HG03095 (cell line): ENCODE measurements at regions not wholly inside any gene's neighbourhood (a gene's known extent, or its start where the extent isn't known, plus 50 kb on each side); places are given as distances from the start of the nearest gene placed in this dataset.
"Not testable (repeated sequence)": the region's sequence is repeated elsewhere in the genome, so short reads cannot be mapped to it uniquely, and the experiment has no call there.

ENCODE experiments used
- ATAC-seq: cut with Tn5 transposase; IDR thresholded peaks from one replicate; pipeline ENCODE4 v1.9.1; 2021; ENCODE audit warnings: moderate library complexity; ENCODE audit not compliant: unreplicated experiment

DNA sequence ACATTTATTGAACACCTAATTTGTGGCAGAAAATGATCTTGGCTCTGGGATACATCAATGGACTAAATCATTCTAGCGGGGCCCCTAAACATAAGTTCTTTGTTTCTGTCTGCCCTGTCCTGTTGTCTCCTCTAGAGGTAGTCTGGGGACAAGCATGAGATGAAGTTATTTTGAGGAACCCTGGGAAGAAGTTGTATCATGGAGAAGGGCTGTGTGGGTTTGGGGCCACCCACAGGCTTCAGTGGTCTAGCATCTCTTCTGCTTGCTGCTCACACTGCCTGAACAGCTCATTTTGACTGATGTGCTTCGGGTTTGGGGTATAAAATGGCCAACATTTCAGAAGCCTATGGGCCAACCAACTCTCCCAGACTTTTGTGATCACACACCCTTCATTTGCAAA is 50.3 kb upstream of the OSBPL11 start:
- ATAC-seq: no peak

DNA sequence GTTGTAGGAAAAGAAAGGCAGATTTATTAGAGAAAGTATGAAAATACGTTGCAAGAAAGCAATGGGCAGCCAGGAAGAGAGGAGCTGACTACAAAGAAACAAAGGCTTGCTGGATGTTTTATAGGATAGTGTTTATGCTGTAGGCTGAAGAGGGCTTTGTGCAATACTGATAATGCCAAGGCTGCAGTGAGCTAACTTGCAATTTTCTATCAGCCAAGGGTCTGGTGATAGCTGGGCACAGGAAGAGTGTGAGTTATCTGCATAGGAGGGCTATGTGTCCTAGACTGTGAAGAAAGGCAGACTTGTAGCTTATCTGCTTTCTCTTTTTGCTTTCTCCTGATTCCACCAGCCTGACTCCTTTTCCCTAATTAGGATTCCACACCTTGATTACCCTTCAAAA is 51.3 kb upstream of the OSBPL11 start:
- ATAC-seq: no peak

DNA sequence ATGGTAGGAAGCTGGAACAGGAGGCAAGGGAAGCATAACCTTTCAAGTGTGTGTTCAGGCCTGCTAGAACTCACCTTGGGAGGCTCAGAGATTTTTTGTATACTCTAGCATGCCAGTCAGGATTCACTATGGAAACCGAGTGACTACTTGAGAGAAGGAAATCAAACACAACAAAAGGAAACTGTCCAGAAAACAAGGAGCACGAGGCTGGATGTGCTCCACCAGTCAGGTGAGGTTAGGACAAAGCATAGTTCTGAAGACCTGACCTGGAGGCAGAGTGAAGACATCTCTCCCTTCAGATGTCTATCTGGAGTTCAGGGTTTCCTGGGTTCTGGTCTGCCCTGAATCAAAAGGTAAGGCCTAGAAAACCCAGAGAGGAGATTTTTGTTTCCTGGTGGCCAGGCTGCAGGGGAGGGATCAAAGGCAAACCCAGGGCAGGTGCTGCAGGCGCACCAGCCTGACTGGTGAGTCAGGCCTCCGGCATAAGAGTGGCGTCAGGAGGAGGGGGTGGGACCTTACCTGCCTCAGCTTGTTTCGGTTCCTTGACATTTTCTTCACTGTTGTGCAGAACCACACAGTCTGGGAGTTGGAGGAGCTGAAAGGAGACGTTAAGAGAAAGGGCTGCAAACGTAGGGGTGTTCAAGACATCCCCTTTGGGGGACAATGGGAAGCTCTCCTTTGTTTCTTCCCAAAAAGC is 52.2 kb upstream of the OSBPL11 start:
- ATAC-seq: no peak

DNA sequence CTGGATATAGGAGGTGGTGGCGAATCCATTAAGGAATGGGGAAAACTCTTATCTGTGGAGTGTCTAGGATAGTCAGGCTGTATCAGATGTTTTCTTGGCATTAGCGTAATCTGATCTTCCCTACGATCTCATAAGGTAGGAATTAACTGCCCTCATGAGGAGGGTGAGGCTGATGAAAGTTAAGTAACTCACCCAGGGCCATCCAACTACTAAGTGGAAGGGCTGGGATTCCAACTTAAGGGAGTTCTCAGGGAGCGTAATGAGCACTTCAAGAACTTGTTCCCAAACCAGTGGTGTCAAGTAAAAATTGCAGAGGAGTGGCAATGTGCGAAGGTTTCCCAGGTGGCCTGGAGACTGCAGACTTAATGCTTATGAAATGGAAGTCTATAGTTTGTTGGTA is 55.9 kb upstream of the OSBPL11 start:
- no peak for ATAC-seq

DNA sequence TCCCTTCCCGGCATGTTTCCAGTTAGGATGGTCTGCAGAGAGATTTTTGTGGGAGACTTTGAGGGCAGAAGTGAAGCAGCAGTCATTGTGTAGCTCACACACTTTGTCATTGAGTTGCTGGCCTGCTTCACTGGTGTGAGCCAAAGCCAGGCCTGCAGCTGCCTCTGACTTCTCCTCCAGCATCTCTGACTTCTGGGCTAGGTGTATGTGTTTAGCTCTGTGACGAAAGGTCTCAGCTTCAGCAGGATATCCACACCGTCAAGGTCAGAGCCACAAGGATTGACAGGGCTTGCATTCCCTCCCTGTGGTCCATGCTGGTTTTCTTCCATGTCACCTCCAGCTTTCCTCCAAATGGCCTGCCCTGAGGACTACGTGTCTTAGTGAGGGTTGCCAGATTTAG is 57.1 kb upstream of the OSBPL11 start:
- ATAC-seq: no peak

DNA sequence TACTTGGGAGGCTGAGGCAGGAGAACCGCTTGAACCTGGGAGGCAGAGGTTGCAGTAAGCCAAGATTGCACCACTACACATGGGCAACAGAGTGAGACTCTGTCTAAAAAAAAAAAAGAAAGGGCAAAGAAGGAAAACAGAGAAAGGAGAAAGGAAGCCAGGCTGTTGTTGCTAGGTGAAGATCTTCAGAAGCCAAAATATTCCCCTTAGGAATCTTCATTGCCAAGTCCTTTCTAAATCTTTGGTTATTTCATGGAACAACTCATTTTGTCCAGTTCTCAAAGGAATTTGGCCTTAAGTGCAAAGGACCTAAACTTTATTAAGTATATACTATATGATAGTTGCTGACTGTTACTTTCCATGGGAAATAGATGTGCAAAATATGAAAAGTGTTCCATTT is 59.2 kb upstream of the OSBPL11 start:
- ATAC-seq: no peak

DNA sequence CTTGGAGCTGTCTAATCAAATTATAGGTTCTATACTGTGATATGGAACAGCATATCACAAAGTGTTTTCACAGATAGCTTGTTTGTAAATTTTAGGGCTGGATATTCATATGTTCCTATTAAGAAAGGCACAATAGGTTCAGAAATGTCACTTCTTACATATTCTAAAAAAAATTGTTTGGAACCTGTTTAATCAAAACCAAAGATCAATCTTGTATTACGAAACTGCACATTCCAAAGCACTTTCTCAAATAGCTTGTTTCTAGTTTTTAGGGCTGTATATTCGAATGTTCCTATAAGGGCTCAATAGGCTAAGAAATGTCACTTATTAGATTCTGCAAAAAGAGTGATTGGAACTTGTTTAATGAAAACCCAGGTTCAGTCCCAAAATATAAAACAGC is 67.4 kb upstream of the OSBPL11 start:
- ATAC-seq: no peak

DNA sequence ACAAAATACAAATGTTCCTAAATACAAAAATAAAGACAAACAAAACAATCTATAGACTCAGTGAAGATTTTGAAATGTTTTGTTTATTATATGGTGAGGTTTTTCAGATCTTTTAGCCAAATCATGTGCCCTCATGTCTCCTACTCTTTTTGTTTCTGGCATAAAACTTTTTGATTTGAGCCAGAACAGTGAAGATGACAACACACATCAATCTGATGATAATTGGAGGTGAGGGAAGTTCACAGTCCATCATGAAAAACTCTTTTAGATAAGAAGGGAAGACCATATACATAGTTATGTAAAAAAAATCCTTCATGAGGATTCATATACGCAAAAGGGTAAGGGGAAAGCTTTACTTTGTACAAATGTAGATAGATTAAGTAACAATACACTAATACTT is 75.1 kb upstream of the OSBPL11 start:
- ATAC-seq: no peak

DNA sequence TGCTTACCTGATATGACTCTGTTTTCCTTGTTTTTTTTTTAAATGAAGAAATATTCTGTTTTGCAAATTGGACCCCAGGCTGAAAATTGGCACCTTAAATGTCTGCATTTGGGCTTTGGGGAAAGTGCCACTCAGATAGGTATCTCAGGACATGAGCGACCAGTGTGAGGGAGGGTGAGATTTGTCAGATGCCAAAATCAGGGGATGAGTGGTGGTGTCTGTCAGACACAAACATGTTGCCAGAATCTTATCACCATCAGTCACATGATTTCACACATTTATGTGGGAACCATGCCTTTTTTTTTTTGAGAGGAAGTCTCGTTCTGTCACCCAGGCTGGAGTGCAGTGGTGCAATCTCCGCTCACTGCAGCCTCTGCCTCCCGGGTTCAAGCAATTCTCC is 75.6 kb upstream of the OSBPL11 start:
- no peak for ATAC-seq

DNA sequence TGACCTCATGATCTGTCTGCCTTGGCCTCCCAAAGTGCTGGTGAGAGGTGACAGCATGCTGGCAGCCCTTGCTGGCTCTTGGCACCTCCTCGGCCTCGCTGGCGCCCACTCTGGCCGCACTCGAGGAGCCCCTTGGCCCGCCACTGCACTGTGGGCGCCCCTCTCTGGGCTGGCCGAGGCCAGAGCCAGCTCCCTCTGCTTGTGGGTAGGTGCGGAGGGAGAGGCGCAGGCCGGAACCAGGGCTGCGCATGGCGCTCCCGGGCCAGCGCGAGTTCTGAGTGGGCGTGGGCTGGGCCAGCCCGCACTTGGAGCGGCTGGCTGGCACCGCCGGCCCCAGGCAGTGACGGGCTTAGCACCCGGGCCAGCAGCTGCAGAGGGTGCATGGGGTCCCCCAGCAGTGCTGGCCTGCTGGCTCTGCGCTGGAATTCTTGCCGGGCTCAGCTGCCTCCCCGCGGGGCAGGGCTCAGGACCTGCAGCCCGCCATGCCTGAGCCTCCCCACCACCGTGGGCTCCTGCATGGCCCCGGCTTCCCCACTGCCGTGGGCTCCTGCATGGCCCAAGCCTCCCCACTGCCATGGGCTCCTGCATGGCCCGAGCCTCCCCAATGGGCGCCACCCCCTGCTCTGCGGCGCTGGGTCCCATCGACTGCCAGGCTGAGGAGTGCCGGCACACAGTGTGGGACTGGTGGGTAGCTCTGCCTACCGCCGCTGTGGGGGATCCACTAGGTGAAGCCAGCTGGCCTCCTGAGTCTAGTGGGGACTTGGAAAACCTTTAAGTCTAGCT is 76.4 kb upstream of the OSBPL11 start:
- no peak for ATAC-seq

DNA sequence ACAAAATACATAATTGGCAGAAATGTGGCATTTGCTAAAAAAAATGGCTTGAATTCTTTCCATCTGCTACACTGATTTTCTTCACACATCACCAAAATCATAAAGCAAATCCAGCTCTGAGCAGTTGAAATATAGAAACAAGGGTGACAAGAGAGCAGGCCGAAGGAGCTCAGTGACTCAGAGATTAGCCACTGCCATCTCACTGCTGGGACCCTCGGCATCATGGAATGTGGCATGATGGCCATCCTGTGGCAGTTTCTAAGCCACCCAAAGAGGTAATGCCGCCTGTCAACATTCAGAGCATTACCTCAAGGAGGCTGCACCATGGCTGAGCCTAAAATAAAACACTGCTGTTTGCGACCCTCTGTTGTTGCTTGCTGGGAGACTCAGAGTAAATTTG is 80.5 kb upstream of the OSBPL11 start:
- ATAC-seq: no peak

DNA sequence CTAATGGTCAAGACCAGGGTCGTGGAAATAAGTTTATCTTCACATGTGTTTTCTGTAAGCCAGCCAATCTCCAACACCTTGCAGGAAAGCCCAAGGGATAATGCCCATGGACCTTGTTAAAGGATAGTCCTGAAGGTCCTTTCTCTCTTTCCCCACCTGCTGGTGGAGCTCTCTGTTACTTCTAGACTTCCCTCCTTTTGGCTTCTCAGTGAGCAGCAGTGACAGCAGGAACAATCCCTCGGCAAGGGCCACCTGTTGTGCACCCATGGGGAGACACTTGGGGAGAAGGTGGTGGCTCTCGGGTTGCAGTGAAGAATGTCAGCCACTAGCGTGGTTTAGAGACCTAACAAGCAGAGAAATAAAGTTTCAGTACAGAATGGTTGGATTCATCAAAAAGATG is 84.0 kb upstream of the OSBPL11 start:
- ATAC-seq: no peak

DNA sequence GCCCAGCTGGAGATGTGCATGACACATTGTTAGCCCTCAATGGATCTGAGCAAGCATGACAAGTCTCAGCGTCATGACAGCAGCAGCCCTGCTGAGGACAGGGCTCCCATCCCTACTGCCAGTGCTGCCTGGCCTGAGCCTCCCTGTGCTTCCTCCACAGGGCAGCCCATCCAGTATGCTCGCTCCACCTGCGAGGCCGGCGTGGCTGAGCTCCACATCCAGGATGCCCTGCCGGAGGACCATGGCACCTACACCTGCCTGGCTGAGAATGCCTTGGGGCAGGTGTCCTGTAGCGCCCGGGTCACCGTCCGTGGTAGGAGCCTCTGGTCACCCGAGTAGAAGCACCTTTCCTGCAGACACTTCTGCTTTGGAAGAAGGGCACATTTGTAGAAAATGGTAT is 85.8 kb upstream of the OSBPL11 start:
- no peak for ATAC-seq

DNA sequence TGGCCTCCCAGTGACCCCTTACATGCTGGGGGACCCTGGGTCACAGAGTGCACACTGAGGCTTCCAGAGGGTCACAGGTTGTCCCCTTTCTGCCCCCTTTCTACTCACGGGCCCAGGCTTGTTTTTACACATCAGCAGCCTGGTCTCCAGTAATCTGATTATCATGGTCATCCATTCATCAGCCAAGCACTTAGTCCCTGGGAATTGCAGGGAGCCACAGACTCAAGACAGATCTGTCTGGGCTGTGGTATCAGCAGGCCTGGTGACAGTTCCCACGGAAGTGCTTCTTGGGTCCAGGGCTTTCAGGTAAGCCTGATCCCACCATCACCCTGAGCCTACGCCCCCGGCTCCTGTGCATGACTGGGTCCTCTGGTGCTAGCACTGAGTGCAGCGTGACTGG is 86.6 kb upstream of the OSBPL11 start:
- not testable (repeated sequence) for ATAC-seq

DNA sequence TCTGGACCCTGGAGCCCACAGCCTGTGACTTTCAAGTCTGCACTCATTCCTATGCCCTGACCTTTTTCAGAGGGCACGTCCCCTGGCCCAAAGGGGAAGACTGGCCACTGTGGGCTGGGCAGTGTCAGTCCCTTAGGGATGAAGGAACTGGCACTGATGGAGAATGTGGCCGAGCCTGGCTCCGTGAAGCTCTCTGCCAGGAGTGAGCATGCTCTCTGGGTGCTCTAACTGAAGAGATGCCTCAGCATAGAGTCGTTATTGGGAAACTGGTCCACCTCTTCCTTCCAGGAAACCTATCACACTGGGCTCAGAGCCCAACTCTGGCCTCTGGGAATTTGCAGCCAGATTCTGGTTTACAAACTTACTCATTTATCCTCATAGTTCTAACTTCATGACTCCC is 87.3 kb upstream of the OSBPL11 start:
- not testable (repeated sequence) for ATAC-seq

DNA sequence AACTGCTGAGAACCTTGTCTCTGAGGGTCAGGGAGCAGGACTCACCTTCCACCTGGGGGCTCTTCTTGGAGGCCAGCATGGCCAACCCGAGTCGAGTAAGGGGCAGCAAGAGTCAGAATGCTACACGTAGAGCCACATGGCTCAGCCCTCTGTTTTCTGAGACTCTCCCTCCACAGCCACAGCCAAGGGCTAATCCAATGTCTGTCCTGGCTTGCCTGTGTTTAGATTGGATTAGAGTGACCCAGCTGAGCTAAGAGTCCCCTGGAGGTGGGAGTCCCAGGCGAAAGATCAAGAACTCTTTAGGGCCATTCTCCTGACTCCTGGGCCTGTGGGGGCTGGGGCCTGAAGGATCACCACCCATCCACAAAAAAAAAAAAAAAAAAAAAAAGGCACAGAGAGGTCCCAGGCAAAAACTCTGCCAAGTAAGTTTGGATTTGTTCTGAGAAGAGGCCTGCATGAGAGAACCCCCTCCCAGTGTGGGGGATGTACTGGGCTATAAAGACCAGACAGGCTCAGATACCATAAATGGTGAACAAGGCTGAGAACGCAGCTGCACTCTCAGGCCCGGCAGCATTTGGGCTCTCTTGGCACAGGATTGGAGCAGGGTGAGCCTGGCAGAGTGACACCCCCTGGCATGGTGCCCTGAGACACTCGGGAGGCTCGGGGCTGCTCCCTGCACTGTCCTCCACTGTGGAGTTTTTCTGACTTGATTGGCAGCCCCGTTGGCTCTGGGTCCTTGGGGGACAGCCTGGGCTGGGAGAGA is 88.0 kb upstream of the OSBPL11 start:
- ATAC-seq: no peak

DNA sequence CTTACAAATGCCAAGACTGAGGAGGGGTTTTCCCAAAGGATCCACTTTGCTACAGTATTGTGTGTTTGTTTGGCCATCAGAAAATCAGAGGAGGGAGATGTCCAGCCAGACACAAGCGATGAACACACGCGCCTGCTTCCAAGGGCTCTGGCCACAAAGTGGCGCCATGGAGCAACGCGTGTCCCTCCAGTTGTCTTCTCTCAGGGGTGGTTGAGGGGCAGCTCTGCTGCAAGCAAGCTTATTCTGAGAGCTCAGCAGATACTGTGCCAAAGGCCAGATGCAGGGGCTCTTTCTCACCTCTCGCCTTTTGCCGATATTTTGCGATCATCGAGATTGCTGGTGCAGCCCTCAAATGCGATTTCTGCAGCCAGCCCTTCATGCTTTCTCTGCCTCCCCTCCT is 88.9 kb upstream of the OSBPL11 start:
- ATAC-seq: no peak

DNA sequence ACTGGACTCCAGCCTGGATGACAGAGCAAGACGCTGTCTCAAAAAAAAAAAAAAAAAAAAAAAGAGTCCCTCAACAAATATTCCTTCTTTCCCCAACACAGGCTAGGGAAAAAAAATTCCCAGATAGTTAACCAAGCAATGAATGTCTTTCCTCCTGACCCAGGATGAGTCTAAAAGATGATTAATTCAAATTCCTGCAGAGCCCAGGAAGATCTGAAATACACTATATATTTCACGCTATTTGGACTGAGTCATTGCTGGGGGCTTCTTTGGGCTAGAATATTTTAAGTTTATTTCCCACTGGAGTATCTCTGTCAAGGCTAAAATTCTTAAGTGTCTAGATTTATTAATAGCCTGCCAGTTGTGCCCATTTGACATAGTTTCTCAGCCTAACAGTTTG is 90.4 kb upstream of the OSBPL11 start:
- not testable (repeated sequence) for ATAC-seq

DNA sequence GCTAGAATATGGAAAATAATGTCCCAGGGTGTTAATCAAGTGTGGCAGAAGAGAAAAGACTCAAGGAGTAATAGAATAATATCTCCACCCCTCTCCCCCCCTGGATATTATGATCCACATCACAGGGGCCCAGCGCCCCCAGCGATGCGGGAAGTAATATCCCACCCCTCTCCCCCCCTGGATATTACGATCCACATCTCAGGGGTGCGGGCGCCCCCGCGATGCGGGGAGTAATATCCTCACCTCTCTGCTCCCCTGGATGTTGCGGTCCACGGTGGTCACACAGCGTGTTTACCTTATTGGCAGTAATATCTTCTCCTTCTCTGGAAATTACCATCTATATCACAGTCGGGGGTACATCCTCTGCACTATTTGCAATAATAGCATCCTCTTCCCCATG is 97.1 kb upstream of the OSBPL11 start:
- ATAC-seq: no peak

DNA sequence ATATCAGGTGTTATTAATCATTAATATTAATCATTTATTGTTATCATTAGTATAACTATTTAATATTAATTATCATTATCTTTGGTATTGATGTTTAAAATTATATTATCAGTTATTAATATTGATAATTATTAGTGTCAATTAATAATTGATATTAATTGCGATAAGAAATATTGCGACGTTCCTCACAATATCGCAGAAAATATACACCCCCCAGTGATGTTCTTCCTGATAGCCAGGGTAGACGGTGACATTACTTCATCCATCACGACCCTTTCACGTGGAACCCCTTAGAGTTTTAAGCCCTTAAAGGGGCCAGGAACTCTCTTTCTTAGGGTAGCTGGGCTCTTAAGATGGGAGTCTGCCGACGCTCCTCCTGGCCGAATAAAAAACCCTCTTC is 98.6 kb upstream of the OSBPL11 start:
- no peak for ATAC-seq

DNA sequence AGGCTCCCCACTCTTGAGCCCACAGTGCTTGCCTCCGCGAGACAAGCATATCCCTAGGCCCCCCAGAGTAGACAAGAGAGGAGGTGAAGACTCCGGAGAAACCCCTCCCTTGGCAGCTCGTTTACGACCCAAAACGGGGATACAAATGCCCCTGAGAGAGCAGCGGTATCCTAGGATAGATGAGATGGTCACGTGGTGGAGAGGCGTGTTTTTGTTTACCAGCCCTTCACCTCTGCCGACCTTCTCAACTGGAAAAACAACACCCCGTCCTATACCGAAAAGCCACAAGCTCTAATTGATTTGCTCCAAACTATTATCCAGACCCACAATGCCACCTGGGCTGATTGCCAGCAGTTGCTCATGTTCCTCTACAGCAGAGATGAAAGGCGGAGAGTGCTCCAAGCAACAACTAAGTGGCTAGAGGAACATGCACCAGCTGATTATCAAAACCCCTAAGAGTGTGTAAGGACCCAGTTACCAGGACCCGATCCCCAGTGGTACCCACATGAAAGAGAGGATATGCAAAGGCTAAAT is 99.5 kb upstream of the OSBPL11 start:
- no peak for ATAC-seq

DNA sequence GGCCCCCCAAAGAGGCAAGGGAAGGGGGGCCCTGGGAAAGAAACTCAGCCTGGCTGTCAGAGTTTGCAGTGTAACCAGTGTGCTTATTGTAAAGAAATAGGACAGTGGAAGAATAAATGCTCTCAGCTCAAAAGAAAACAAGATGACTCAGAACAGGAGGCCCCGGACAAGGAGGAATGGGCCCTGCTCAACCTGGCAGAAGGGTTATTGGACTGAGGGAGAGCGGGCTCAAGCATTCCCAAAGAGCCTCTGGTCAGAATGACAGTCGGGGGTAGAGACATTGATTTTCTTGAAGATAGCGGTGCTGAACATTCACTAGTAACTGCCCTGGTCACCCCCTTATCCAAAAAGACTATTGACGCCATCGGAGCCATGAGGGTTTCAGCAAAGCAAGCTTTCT is 100.4 kb upstream of the OSBPL11 start:
- no peak for ATAC-seq
